ENCODE measurements at regions not wholly inside any gene's neighbourhood (a gene's known extent, or its start where the extent isn't known, plus 50 kb on each side); places are given as distances from the start of the nearest gene placed in this dataset.

DNA sequence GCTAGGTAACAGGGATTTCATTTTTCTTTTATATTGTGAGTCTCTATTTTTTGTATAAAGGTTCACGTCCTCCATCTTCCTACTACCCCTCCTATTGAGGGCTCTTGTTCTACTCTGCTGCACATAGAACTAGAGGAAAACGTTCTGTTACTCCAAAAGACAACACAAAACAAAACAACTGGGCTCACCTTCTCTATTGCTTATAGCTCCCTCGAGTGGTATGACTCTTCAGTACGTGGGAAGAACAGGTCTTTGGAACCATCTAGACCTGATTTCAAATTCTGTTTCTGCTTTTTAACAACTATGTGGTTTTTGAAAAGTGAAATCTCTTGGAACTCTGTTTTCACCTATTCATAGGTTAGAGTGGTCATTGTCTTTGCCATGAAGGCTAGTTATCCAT is 515.3 kb downstream of the SOX2 start:
- in situ Hi-C loops (cut with MboI; ENCODE audit: low sequenced_read_pairs, unreplicated experiment), result no loop called here
- no peak for DNase-seq (ENCODE audit: low spot score)
- TF ChIP-seq, protein P1, sequence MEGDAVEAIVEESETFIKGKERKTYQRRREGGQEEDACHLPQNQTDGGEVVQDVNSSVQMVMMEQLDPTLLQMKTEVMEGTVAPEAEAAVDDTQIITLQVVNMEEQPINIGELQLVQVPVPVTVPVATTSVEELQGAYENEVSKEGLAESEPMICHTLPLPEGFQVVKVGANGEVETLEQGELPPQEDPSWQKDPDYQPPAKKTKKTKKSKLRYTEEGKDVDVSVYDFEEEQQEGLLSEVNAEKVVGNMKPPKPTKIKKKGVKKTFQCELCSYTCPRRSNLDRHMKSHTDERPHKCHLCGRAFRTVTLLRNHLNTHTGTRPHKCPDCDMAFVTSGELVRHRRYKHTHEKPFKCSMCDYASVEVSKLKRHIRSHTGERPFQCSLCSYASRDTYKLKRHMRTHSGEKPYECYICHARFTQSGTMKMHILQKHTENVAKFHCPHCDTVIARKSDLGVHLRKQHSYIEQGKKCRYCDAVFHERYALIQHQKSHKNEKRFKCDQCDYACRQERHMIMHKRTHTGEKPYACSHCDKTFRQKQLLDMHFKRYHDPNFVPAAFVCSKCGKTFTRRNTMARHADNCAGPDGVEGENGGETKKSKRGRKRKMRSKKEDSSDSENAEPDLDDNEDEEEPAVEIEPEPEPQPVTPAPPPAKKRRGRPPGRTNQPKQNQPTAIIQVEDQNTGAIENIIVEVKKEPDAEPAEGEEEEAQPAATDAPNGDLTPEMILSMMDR (IDR thresholded peaks at IDR 0.05; ENCODE audit: borderline replicate concordance, control extremely low read depth, extremely low read depth, insufficient read depth, missing control alignments), result no peak

DNA sequence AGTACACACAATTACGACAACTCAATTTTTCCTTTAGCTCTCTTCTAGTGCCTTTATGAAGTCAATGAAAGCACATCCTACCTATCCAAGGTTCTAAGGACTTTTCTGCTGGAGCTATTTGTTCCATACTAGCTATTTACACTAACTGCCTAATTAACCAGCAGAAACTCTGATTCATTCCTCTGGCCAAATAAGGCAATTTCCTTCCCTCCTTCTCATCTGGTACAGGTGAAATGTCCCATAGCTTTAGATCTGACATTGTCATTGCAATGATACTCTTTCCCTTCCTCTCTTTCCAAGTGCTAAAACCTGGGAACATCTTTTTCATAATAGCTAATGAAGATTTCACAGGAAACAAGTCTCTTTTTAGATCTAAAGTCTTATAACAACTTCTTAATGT is 521.7 kb downstream of the SOX2 start:
- in situ Hi-C loops (cut with MboI; ENCODE audit: low sequenced_read_pairs, unreplicated experiment), result no loop called here
- DNase-seq (ENCODE audit: low spot score), result no peak
- TF ChIP-seq, protein P1 (IDR thresholded peaks at IDR 0.05; ENCODE audit: borderline replicate concordance, control extremely low read depth, extremely low read depth, insufficient read depth, missing control alignments), result no peak

DNA sequence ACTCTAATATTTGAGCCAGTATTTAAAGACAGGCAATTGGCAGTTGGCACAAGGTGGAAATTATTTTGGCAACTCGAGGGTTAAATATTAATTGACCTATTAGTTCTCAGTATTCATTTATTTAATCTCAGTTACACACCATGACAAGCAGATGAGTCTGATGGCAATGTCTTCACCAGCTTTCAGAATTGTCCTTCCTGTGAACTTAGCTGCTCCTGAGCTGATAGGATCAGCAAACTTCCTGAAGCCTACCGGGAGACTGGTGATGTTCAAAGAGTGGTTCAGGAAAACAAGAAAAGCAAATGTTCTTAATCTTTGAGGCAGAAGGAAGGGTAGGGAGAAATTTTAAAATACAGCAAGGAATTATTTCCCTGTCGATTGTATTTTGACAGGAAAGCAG is 522.2 kb downstream of the SOX2 start:
- TF ChIP-seq, protein P1 (IDR thresholded peaks at IDR 0.05; ENCODE audit: borderline replicate concordance, control extremely low read depth, extremely low read depth, insufficient read depth, missing control alignments), result no peak
- in situ Hi-C loops (cut with MboI; ENCODE audit: low sequenced_read_pairs, unreplicated experiment), result no loop called here
- no peak for DNase-seq (ENCODE audit: low spot score)

DNA sequence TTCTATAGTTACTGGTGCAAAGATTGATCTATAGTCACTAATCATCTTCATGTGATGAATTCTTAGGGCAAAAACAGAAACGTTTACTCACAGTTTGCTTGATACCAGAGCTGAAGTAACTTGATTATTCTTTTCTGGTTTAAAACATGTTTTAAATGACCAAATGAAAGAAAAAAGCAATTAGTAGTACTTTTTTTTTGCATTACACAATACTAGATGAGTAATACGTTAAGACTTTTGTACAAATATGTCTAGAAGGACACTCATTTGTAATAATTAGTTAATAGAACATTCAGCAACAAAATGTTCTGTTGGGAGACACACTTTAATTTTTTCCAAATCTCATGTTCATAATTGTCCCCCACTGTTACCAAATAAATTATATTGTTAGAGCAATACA is 523.2 kb downstream of the SOX2 start:
- in situ Hi-C loops (cut with MboI; ENCODE audit: low sequenced_read_pairs, unreplicated experiment), result no loop called here
- no peak for DNase-seq (ENCODE audit: low spot score)
- TF ChIP-seq, protein P1 (IDR thresholded peaks at IDR 0.05; ENCODE audit: borderline replicate concordance, control extremely low read depth, extremely low read depth, insufficient read depth, missing control alignments), result no peak

DNA sequence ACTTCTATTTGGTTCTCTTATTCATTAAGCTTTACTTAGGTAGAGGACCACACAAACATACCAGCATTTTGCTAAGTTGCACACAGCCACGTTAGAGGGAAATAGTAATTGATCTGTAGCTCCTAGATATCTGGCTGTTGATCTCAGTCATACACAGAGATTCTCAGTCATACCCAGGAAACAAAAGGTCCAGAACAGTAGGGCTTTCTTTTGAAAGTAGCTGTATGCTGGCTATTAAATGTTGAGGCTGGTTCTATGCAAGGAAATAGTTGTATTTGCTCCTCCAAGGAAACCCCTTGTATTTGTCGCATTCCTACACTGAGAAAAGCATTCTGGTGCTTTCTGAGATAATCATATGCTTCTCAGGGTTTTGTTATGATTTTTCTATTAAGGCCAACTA is 523.8 kb downstream of the SOX2 start:
- TF ChIP-seq, protein P1 (IDR thresholded peaks at IDR 0.05; ENCODE audit: borderline replicate concordance, control extremely low read depth, extremely low read depth, insufficient read depth, missing control alignments), result no peak
- in situ Hi-C loops (cut with MboI; ENCODE audit: low sequenced_read_pairs, unreplicated experiment), result no loop called here
- DNase-seq (ENCODE audit: low spot score), result no peak

DNA sequence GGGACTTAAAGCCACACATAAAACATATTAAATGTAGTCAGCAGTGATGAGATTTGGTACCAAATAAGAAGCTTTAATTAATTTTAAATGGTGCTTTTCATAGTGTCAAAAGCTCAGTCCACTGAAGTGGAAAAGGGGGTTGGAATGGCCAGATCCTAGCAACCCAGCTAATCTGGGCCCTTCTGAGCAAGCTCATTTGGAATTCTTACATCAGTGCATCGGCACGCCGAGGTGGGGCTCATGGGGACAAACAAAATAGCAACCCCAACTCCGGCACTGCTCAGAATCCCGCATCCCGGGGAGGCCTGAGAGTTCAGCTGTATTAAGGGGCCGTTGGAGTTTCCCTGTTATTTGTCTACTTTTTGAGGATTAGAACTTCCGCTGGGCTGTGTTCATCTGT is 526.4 kb downstream of the SOX2 start:
- no peak for DNase-seq (ENCODE audit: low spot score)
- in situ Hi-C loops (cut with MboI; ENCODE audit: low sequenced_read_pairs, unreplicated experiment), result no loop called here
- TF ChIP-seq, protein P1 (IDR thresholded peaks at IDR 0.05; ENCODE audit: borderline replicate concordance, control extremely low read depth, extremely low read depth, insufficient read depth, missing control alignments), result no peak

DNA sequence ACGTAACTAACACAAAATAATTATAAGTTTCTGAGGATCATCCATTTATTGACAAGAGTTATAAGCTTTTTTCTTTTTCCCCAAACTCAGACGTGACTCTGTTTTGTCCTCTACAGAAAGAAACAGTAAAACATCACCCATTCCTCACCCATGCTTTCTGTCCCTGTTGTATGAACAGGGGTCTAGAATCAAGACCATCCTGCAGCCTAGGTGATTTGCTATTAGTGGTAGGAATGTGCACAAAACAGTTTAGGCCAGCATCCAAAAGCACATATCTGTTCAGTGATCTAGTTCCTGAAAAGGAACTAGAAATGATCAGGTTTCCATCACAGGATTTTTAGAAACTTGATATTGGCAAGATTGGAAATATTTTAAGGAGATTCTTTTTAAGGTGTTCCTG is 527.6 kb downstream of the SOX2 start:
- DNase-seq (ENCODE audit: low spot score), result no peak
- in situ Hi-C loops (cut with MboI; ENCODE audit: low sequenced_read_pairs, unreplicated experiment), result no loop called here
- TF ChIP-seq, protein P1 (IDR thresholded peaks at IDR 0.05; ENCODE audit: borderline replicate concordance, control extremely low read depth, extremely low read depth, insufficient read depth, missing control alignments), result no peak
